Tongue (tissue), 2 donors: ENCODE measurements at regions not wholly inside any gene's neighbourhood (a gene's known extent, or its start where the extent isn't known, plus 50 kb on each side); places are given as distances from the start of the nearest gene placed in this dataset.
"Not testable (repeated sequence)": the region's sequence is repeated elsewhere in the genome, so short reads cannot be mapped to it uniquely, and the experiment has no call there.

Source experiments
- DNase-seq: peaks from one replicate; pipeline ENCODE4 v3.0.0-alpha.2; 2015
- small RNA-seq: library from RNA; depleted of rRNA; stranded (forward); fragments of <200 nt; gene quantifications from one replicate; pipeline ENCODE3, GENCODE V24; 2014; ENCODE audit warnings: low replicate concordance

GRCh38 chr1:120233661-120234018 is 57.3 kb upstream of the SEC22B start:
- not testable (repeated sequence) for DNase-seq

DNA sequence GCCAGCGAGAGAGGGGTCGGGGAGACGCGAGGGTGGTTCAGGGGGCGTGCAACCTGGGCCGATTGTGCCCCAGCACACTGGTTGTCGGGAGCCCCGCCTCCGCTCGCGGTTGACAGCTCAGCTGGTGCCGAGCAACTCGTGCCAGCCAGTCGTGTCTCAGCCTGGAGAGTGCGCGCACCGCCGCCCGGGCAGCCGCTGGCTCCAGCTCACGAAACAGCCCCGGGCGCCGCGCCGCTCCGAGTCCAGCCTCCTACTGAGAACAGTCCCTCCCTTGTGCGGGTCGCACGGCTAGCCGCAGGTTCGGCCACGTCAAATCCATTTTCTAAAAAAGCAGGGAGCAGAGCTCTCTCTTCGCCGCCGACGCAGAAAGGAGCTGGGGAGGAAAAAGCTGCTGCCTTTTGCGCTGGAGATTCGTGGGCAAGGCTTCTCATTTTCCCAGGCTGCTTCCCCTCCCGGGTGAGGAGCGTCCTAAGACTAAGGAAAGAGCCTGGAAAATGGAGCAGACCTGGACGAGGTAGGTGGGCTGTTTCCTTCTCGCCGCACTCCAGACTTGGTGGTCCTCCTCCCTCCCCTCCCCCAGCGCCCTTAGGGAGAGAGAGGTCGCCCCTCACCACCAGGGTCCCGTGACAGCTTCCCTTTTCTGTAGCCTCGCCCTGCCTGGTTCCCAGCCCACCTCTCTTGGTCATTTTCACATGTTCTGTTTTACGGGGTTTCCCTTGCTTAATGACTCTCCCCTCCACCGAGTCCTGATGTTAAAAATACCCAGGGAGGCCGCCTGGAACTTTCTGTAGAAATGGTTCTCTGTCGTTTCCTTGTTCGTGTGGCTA is 56.7 kb upstream of the SEC22B start:
- DNase-seq: not testable (repeated sequence)

GRCh38 chr1:120229835-120230234 is 53.5 kb upstream of the SEC22B start:
- DNase-seq: not testable (repeated sequence)

Small RNAs in the stretch of these regions (small RNA-seq; reads per million reads assigned to genes)
- 0.66 reads per million, percentile 80 among the genes with 10 or more reads in this experiment for gene RF00003
